HT1080 (cell line): ENCODE measurements at regions not wholly inside any gene's neighbourhood (a gene's known extent, or its start where the extent isn't known, plus 50 kb on each side); places are given as distances from the start of the nearest gene placed in this dataset.

Experiments
- DNase-seq: peaks from one replicate; pipeline ENCODE4 v3.0.0-alpha.2; 2015; ENCODE audit warnings: low read depth

GRCh38 chr3:17802950-17803349 is 60.5 kb upstream of the TBC1D5 start:
- DNase-seq: no peak

GRCh38 chr3:17801131-17801530 is 58.7 kb upstream of the TBC1D5 start:
- DNase-seq: no peak

- DNase-seq: peak; percentile 87
Measured at GRCh38 chr3:17800232-17800631, 57.8 kb upstream of the TBC1D5 start.

GRCh38 chr3:17799312-17799711 is 56.9 kb upstream of the TBC1D5 start:
- DNase-seq: no peak

GRCh38 chr3:17798000-17798399 is 55.6 kb upstream of the TBC1D5 start:
- no peak for DNase-seq

GRCh38 chr3:17795711-17796110 is 53.3 kb upstream of the TBC1D5 start:
- no peak for DNase-seq

- no peak for DNase-seq
Measured at GRCh38 chr3:17795280-17795679, 52.8 kb upstream of the TBC1D5 start.

- no peak for DNase-seq
Measured at GRCh38 chr3:17793542-17794195, 51.2 kb upstream of the TBC1D5 start.
